Hepatocyte (in vitro differentiated cells): ENCODE measurements at regions not wholly inside any gene's neighbourhood (a gene's known extent, or its start where the extent isn't known, plus 50 kb on each side); places are given as distances from the start of the nearest gene placed in this dataset.

Experiments used
- DNase-seq: peaks from one replicate; pipeline ENCODE4 v3.0.0-alpha.2; 2016; ENCODE audit warnings: low spot score
- H2AFZ ChIP-seq: fragments of 200-600 bp; sonication (generic); 2 replicates; pipeline ENCODE4 v1.6.0; 2016; ENCODE audit warnings: antibody characterized with exemption, mild to moderate bottlenecking
- H3K27ac ChIP-seq: fragments of 200-600 bp; sonication (generic); 2 replicates; pipeline ENCODE4 v1.5.1; 2016; ENCODE audit warnings: mild to moderate bottlenecking
- H3K27me3 ChIP-seq: fragments of 200-600 bp; sonication (generic); 2 replicates; pipeline ENCODE4 v1.6.1; 2016
- H3K36me3 ChIP-seq: fragments of 200-600 bp; sonication (generic); replicated peaks from 2 replicates; pipeline ENCODE4 v1.5.1; 2016; ENCODE audit warnings: low read depth; ENCODE audit not compliant: insufficient read depth
- H3K4me1 ChIP-seq: fragments of 200-600 bp; sonication (generic); 2 replicates; pipeline ENCODE4 v1.5.1; 2016; ENCODE audit warnings: mild to moderate bottlenecking, moderate library complexity; ENCODE audit not compliant: insufficient read depth
- H3K4me2 ChIP-seq: fragments of 200-600 bp; sonication (generic); 2 replicates; pipeline ENCODE4 v1.6.0; 2016
- H3K4me3 ChIP-seq: fragments of 200-600 bp; sonication (generic); 2 replicates; pipeline ENCODE4 v1.5.1; 2016; ENCODE audit warnings: mild to moderate bottlenecking
- H3K79me2 ChIP-seq: fragments of 200-600 bp; sonication (generic); 2 replicates; pipeline ENCODE4 v1.6.0; 2017; ENCODE audit warnings: mild to moderate bottlenecking
- H3K9me2 ChIP-seq: fragments of 200-600 bp; sonication (generic); replicated peaks from 2 replicates; pipeline ENCODE4 v1.6.0; 2017; ENCODE audit warnings: mild to moderate bottlenecking; ENCODE audit not compliant: insufficient read depth
- H3K9me3 ChIP-seq: fragments of 200-600 bp; sonication (generic); 2 replicates; pipeline ENCODE4 v1.5.1; 2016; ENCODE audit warnings: low read depth, mild to moderate bottlenecking
- H4K20me1 ChIP-seq: fragments of 200-600 bp; sonication (generic); 2 replicates; pipeline ENCODE4 v1.6.0; 2016; ENCODE audit warnings: mild to moderate bottlenecking; ENCODE audit not compliant: insufficient read depth, poor library complexity, severe bottlenecking
- EZH2 ChIP-seq: fragments of 200-600 bp; sonication (generic); IDR thresholded peaks from 2 replicates; pipeline ENCODE4 v1.6.1; 2016; ENCODE audit warnings: antibody characterized with exemption, mild to moderate bottlenecking, borderline replicate concordance
- EZH2phosphoT487 ChIP-seq: fragments of 200-600 bp; sonication (generic); IDR thresholded peaks from one replicate; pipeline ENCODE4 v1.6.1; 2018; ENCODE audit warnings: antibody characterized with exemption, mild to moderate bottlenecking, low read depth, moderate library complexity; ENCODE audit not compliant: unreplicated experiment, severe bottlenecking
- WGBS: methylation state at CpG from one replicate; pipeline ENCODE4 v1.1.6; 2016; ENCODE audit warnings: low lambda C conversion rate; ENCODE audit errors: missing lambda C conversion rate; 5-methylcytosine and 5-hydroxymethylcytosine counted together
- TF ChIP-seq, protein P1 (sequence below): fragments of 200-600 bp; sonication (generic); IDR thresholded peaks from 2 replicates; pipeline ENCODE4 v1.5.1; 2016; ENCODE audit warnings: antibody characterized with exemption, mild to moderate bottlenecking; ENCODE audit not compliant: poor library complexity

DNA sequence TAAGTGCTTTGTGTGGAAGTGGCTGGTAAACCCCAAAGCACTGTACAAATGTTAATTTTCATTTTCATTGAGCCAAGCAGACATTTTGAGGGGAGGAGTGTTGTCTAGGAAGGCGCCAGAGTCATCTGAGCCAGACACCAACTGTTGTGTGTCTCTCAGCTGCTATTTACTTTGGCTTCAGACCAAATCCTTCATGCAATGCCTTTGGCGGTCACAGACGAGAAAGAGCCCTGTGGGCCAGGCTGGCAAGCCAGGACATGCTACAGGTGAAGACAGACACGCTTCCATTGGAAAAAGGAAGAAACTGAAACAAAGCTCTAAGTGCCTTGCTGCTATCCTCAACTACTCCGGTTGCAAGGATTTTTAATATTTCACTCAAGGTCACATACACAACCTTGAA, 115.4 kb upstream of the CDC42EP3 start:
- Histone ChIP-seq H3K4me2 (no peak overlapping the region), H3K27me3 (no peaks in the 10 kb centered on the region), H3K9me2 (no peaks in the 10 kb centered on the region), H3K4me3 (no peak overlapping the region), H2AFZ (no peak overlapping the region), H3K36me3 (no peaks in the 10 kb centered on the region), H4K20me1 (no peaks in the 10 kb centered on the region), H3K4me1 (peaks cover 8% of the 10 kb centered on the region), H3K27ac (no peak overlapping the region), H3K9me3 (no peaks in the 10 kb centered on the region), H3K79me2 (no peaks in the 10 kb centered on the region)
- TF ChIP-seq EZH2 = no peak
- TF ChIP-seq EZH2phosphoT487 = no peak
- TF ChIP-seq, protein P1, sequence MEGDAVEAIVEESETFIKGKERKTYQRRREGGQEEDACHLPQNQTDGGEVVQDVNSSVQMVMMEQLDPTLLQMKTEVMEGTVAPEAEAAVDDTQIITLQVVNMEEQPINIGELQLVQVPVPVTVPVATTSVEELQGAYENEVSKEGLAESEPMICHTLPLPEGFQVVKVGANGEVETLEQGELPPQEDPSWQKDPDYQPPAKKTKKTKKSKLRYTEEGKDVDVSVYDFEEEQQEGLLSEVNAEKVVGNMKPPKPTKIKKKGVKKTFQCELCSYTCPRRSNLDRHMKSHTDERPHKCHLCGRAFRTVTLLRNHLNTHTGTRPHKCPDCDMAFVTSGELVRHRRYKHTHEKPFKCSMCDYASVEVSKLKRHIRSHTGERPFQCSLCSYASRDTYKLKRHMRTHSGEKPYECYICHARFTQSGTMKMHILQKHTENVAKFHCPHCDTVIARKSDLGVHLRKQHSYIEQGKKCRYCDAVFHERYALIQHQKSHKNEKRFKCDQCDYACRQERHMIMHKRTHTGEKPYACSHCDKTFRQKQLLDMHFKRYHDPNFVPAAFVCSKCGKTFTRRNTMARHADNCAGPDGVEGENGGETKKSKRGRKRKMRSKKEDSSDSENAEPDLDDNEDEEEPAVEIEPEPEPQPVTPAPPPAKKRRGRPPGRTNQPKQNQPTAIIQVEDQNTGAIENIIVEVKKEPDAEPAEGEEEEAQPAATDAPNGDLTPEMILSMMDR = no peak
- WGBS = 68% methylated on average over 5 of the region's 5 CpGs
- DNase-seq = no peak

DNA sequence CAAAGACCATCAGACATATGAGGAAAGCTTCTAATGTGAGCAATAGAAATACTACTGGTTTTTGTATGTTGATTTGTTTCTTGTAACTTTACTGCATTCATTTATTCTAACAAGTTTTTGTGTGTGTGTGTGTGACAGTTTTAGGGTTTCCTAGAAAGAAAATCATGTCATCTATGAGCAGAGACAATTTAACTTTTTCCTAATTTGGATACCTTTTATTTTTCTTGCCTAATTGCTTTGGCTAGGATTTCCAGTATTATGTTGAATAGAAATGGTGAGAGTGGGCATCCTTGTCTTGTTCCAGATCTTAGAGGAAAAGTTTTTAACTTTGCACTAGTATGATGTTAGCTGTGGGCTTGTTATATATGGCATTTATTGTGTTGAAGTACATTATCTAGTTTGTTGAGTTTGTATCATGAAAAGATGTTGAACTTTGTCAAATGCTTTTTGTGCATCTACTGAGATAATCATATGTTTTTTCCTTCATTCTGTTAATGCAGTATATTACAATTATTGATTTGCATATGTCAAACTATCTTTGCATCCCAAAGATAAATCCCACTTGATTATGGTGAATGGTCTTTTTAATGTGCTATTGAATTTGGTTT, 117.3 kb upstream of the CDC42EP3 start:
- Histone ChIP-seq H3K4me2 (no peak overlapping the region), H3K4me1 (no peaks in the 10 kb centered on the region), H3K79me2 (no peaks in the 10 kb centered on the region)

DNA sequence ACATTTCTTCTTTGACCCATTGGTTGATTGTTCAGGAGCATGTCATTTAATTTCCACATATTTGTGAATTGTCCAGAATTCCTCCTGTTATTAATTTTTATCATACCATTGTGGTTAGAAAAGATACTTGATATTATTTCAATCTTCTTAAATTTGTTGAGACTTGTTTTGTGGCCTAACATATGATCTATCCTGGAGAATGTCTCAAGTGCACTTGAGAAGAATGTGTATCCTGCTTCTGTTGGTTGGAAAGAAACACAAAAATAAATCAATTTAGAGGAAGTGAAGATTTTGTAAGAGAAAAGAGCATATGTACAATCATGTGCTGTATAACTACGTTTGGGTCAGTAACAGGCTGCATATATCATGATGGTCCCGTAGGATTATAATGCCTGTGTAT, 118.6 kb upstream of the CDC42EP3 start:
- Histone ChIP-seq H3K9me2 (no peaks in the 10 kb centered on the region), H3K4me3 (no peak overlapping the region), H3K9me3 (no peaks in the 10 kb centered on the region), H3K36me3 (no peaks in the 10 kb centered on the region), H3K79me2 (no peaks in the 10 kb centered on the region), H2AFZ (no peak overlapping the region), H3K4me1 (peaks cover 3% of the 10 kb centered on the region), H3K4me2 (no peak overlapping the region), H3K27ac (no peak overlapping the region), H3K27me3 (no peaks in the 10 kb centered on the region), H4K20me1 (no peaks in the 10 kb centered on the region)
- WGBS = 87% methylated on average over 2 of the region's 2 CpGs
- no peak for TF ChIP-seq EZH2phosphoT487
- TF ChIP-seq, protein P1 = no peak
- no peak for DNase-seq

More for the DNA sequence above, 117.3 kb upstream of the CDC42EP3 start:
- H3K36me3 ChIP-seq = no peaks in the 10 kb centered on the region
- no peaks in the 10 kb centered on the region for H3K27me3 ChIP-seq
- H3K4me3 ChIP-seq = no peak overlapping the region
- no peak overlapping the region for H3K27ac ChIP-seq
- DNase-seq = no peak
- H3K9me2 ChIP-seq = no peaks in the 10 kb centered on the region
- no peak overlapping the region for H2AFZ ChIP-seq
- no peaks in the 10 kb centered on the region for H4K20me1 ChIP-seq
- no peaks in the 10 kb centered on the region for H3K9me3 ChIP-seq
- TF ChIP-seq, protein P1 = no peak
- TF ChIP-seq EZH2phosphoT487 (no peak), EZH2 (no peak)

DNA sequence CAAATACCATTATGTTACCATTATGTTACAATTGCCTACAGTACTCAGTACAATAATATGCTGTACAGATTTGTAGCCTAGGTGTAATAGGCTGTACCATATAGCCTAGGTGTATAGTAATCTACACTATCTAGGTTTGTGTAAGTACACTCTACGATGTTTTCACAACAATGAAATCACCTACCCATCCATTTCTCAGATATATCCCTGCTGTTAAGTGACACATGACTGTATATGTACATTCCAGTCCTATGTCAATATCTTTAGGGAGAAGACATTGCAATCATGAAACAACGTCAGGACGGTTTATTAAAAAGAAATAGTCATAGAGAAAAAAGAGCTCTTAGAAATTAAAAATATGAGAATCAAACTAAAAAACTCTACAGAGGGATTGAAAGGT, 119.0 kb upstream of the CDC42EP3 start:
- DNase-seq = no peak
- no peaks in the 10 kb centered on the region for H3K9me3 ChIP-seq
- no peaks in the 10 kb centered on the region for H3K9me2 ChIP-seq
- H3K27ac ChIP-seq = no peak overlapping the region
- H3K4me1 ChIP-seq = peaks cover 8% of the 10 kb centered on the region
- 80% methylated on average over 3 of the region's 3 CpGs for WGBS
- H3K27me3 ChIP-seq = no peaks in the 10 kb centered on the region
- no peak for TF ChIP-seq EZH2
- TF ChIP-seq, protein P1 = no peak
- no peak for TF ChIP-seq EZH2phosphoT487
- no peaks in the 10 kb centered on the region for H4K20me1 ChIP-seq
- H3K36me3 ChIP-seq = no peaks in the 10 kb centered on the region
- no peak overlapping the region for H2AFZ ChIP-seq
- no peaks in the 10 kb centered on the region for H3K79me2 ChIP-seq
- H3K4me3 ChIP-seq = no peak overlapping the region
- H3K4me2 ChIP-seq = no peak overlapping the region
